ENCODE measurements at regions not wholly inside any gene's neighbourhood (a gene's known extent, or its start where the extent isn't known, plus 50 kb on each side); places are given as distances from the start of the nearest gene placed in this dataset.

- H3K27ac ChIP-seq (ENCODE audit: control insufficient read depth, insufficient read depth): no peak overlapping the region
- H2AFZ ChIP-seq (ENCODE audit: control insufficient read depth, low read depth, low read length): no peak overlapping the region
- SMC1A ChIA-PET (ENCODE audit: uncharacterized antibody, unreplicated experiment): no interaction called here
- no peak for ATAC-seq
- no peaks in the 10 kb centered on the region for H4K20me1 ChIP-seq (ENCODE audit: control insufficient read depth, insufficient read depth)
- no peak for FAIRE-seq
- H3K79me2 ChIP-seq (ENCODE audit: control insufficient read depth, insufficient read depth, low read length): no peaks in the 10 kb centered on the region
- no peak for DNase-seq (ENCODE audit: low read depth, low spot score)
- POLR2A ChIA-PET: no interaction called here
- no peaks in the 10 kb centered on the region for H3K27me3 ChIP-seq (replicated peaks in 1 of 2; ENCODE audit: control insufficient read depth in 2 of 2, insufficient read depth in 2 of 2, low read length in 1 of 2)
- no peak overlapping the region for H3K4me2 ChIP-seq (ENCODE audit: control insufficient read depth, insufficient read depth)
- 8% methylated on average over 5 of the region's 5 CpGs for WGBS (ENCODE audit: insufficient coverage, insufficient replicate concordance, low lambda C conversion rate, missing lambda C conversion rate)
- CTCF ChIA-PET: no interaction called here
- no peak overlapping the region for H3K9ac ChIP-seq (ENCODE audit: control insufficient read depth, insufficient read depth, low read length)
- no peaks in the 10 kb centered on the region for H3K4me1 ChIP-seq (ENCODE audit: control insufficient read depth, insufficient read depth, low read length)
- in situ Hi-C loops (cut with MboI): no loop called here
- no peaks in the 10 kb centered on the region for H3K9me3 ChIP-seq (replicated peaks; ENCODE audit: control insufficient read depth, insufficient read depth, low read length)
- H3K4me3 ChIP-seq: no peak overlapping the region
- BruUV-seq (replicated peaks): no TSS peak
- RAD21 ChIA-PET (ENCODE audit: unreplicated experiment): no interaction called here
- TF ChIP-seq MAX (IDR thresholded peaks at IDR 0.05; ENCODE audit: low read depth, low read length) (no peak), PAX5 (IDR thresholded peaks at IDR 0.05; ENCODE audit: borderline replicate concordance, low read depth, low read length) (no peak), SREBF2 (IDR thresholded peaks at IDR 0.05; ENCODE audit: low read length) (no peak), BRCA1 (IDR thresholded peaks at IDR 0.05; ENCODE audit: low read depth, low read length) (no peak), DPF2 (IDR thresholded peaks at IDR 0.05) (no peak), ZNF384 (IDR thresholded peaks at IDR 0.05; ENCODE audit: borderline replicate concordance, low read depth, low read length) (no peak), CBX3 (IDR thresholded peaks at IDR 0.05; ENCODE audit: borderline replicate concordance, low read depth) (no peak), HCFC1 (IDR thresholded peaks at IDR 0.05; ENCODE audit: low read length) (no peak), MXI1 (IDR thresholded peaks at IDR 0.05; ENCODE audit: low read depth, low read length) (no peak), CHD4 (IDR thresholded peaks at IDR 0.05) (no peak), MTA2 (IDR thresholded peaks at IDR 0.05; ENCODE audit: low read depth) (no peak), PRDM15 (CRISPR knock-in tag; IDR thresholded peaks at IDR 0.05) (no peak), CREM (IDR thresholded peaks at IDR 0.05; ENCODE audit: low read depth) (no peak), USF1 (IDR thresholded peaks at IDR 0.05; ENCODE audit: borderline replicate concordance, extremely low read length, insufficient read depth, low read depth, low read length) (no peak), MYB (IDR thresholded peaks at IDR 0.05; ENCODE audit: borderline replicate concordance, low read depth, low read length) (no peak), RELB (IDR thresholded peaks at IDR 0.05; ENCODE audit: low read depth) (no peak), SIX5 (IDR thresholded peaks at IDR 0.05; ENCODE audit: low read depth, low read length, severe bottlenecking) (no peak), ZBTB33 (IDR thresholded peaks at IDR 0.05) (no peak), POLR2AphosphoS5 (IDR thresholded peaks at IDR 0.05; ENCODE audit: low read length) (no peak), SMAD5 (IDR thresholded peaks at IDR 0.05; ENCODE audit: low read depth) (no peak)
- intact Hi-C loops (cut with micrococcal nuclease; ENCODE audit: unreplicated experiment): no loop called here
- no peaks in the 10 kb centered on the region for H3K36me3 ChIP-seq (ENCODE audit: control insufficient read depth in 2 of 2, insufficient read depth in 2 of 2, low read length in 1 of 2)
Measured at GRCh38 chrX:10679387-10679786, 59.0 kb upstream of the MID1 start.
